MM.1S (cell line): ENCODE measurements at regions not wholly inside any gene's neighbourhood (a gene's known extent, or its start where the extent isn't known, plus 50 kb on each side); places are given as distances from the start of the nearest gene placed in this dataset.

ENCODE experiments used
- DNase-seq: peaks from one replicate; pipeline ENCODE4 v3.0.0-alpha.2; 2015
- H2AFZ ChIP-seq: fragments of 300-600 bp; sonication (generic); 2 replicates; pipeline ENCODE4 v1.6.0; 2016; ENCODE audit warnings: antibody characterized with exemption, low read length
- H3F3A ChIP-seq: fragments of 300-600 bp; sonication (generic); 2 replicates; pipeline ENCODE4 v1.6.1; 2016; ENCODE audit warnings: mild to moderate bottlenecking, antibody characterized with exemption, low read length, moderate library complexity, mixed read lengths; ENCODE audit not compliant: insufficient read depth
- H3K27ac ChIP-seq: fragments of 300-600 bp; sonication (generic); 2 replicates; pipeline ENCODE4 v1.5.1; 2016; ENCODE audit warnings: mild to moderate bottlenecking, low read length
- H3K27me3 ChIP-seq: fragments of 300-600 bp; sonication (generic); replicated peaks from 2 replicates; pipeline ENCODE4 v1.6.0; 2016; ENCODE audit warnings: low read length; ENCODE audit not compliant: insufficient read depth
- H3K36me3 ChIP-seq: fragments of 300-600 bp; sonication (generic); replicated peaks from 2 replicates; pipeline ENCODE4 v1.6.1; 2016; ENCODE audit warnings: mild to moderate bottlenecking, low read length, mixed read lengths; ENCODE audit not compliant: insufficient read depth
- H3K4me1 ChIP-seq: fragments of 300-600 bp; sonication (generic); 2 replicates; pipeline ENCODE4 v1.6.1; 2016; ENCODE audit warnings: low read length, mixed read lengths
- H3K4me2 ChIP-seq: fragments of 300-600 bp; sonication (generic); 2 replicates; pipeline ENCODE4 v1.6.0; 2016; ENCODE audit warnings: low read depth, low read length
- H3K4me3 ChIP-seq: fragments of 300-600 bp; sonication (generic); 2 replicates; pipeline ENCODE4 v1.5.1; 2016; ENCODE audit warnings: low read length, mixed read lengths
- H3K79me2 ChIP-seq: fragments of 300-600 bp; sonication (generic); 2 replicates; pipeline ENCODE4 v1.6.1; 2016; ENCODE audit warnings: mixed run types, low read length, mixed read lengths
- H3K9ac ChIP-seq: fragments of 300-600 bp; sonication (generic); 2 replicates; pipeline ENCODE4 v1.6.1; 2016; ENCODE audit warnings: low read length, mixed read lengths
- H3K9me2 ChIP-seq: fragments of 300-600 bp; sonication (generic); replicated peaks from 2 replicates; pipeline ENCODE4 v1.6.1; 2016; ENCODE audit warnings: mild to moderate bottlenecking, low read length, mixed read lengths; ENCODE audit not compliant: insufficient read depth
- H3K9me3 ChIP-seq: fragments of 300-600 bp; sonication (generic); replicated peaks from 2 replicates; pipeline ENCODE4 v1.6.1; 2016; ENCODE audit warnings: mild to moderate bottlenecking, low read length, mixed read lengths; ENCODE audit not compliant: insufficient read depth
- H4K20me1 ChIP-seq: fragments of 300-600 bp; sonication (generic); 2 replicates; pipeline ENCODE4 v1.6.1; 2016; ENCODE audit warnings: mild to moderate bottlenecking, low read length, moderate library complexity, mixed read lengths; ENCODE audit not compliant: insufficient read depth
- CTCF ChIP-seq: fragments of 300-600 bp; sonication (generic); IDR thresholded peaks from 2 replicates; pipeline ENCODE4 v1.5.1; 2016; ENCODE audit warnings: antibody characterized with exemption, low read length, mixed read lengths
- EZH2 ChIP-seq: fragments of 300-600 bp; sonication (generic); optimal IDR thresholded peaks from 2 replicates; pipeline ENCODE3; 2017; ENCODE audit warnings: low read depth, mild to moderate bottlenecking, antibody characterized with exemption, low read length, mixed read lengths
- EZH2phosphoT487 ChIP-seq: fragments of 300-600 bp; sonication (generic); IDR thresholded peaks from 2 replicates; pipeline ENCODE4 v1.6.1; 2018; ENCODE audit warnings: antibody characterized with exemption, low read length

- Histone ChIP-seq H3K27ac (no peak overlapping the region), H3K4me2 (no peak overlapping the region), H4K20me1 (no peaks in the 10 kb centered on the region), H3K9me3 (no peaks in the 10 kb centered on the region), H3K4me3 (no peak overlapping the region), H3F3A (no peaks in the 10 kb centered on the region), H3K27me3 (no peaks in the 10 kb centered on the region), H3K9ac (no peak overlapping the region), H3K9me2 (no peaks in the 10 kb centered on the region), H2AFZ (no peak overlapping the region), H3K36me3 (no peaks in the 10 kb centered on the region), H3K79me2 (no peaks in the 10 kb centered on the region), H3K4me1 (no peaks in the 10 kb centered on the region)
- DNase-seq = no peak
- TF ChIP-seq CTCF = no peak
- TF ChIP-seq EZH2phosphoT487 = no peak
- TF ChIP-seq EZH2 = no peak
Measured at GRCh38 chr5:85132269-85132668, 747.6 kb upstream of the EDIL3 start.

GRCh38 chr5:85140471-85140870, 755.8 kb upstream of the EDIL3 start:
- TF ChIP-seq EZH2 (no peak), EZH2phosphoT487 (no peak), CTCF (no peak)
- Histone ChIP-seq H3K9ac (no peak overlapping the region), H3K9me3 (no peaks in the 10 kb centered on the region), H3K4me2 (no peak overlapping the region), H3K27ac (no peak overlapping the region), H3K4me3 (no peak overlapping the region), H3K9me2 (no peaks in the 10 kb centered on the region), H4K20me1 (no peaks in the 10 kb centered on the region), H2AFZ (no peak overlapping the region), H3F3A (no peaks in the 10 kb centered on the region), H3K4me1 (no peaks in the 10 kb centered on the region), H3K27me3 (no peaks in the 10 kb centered on the region), H3K79me2 (no peaks in the 10 kb centered on the region), H3K36me3 (no peaks in the 10 kb centered on the region)
- no peak for DNase-seq

GRCh38 chr5:85143138-85143537, 758.5 kb upstream of the EDIL3 start:
- Histone ChIP-seq H3K27me3 (no peaks in the 10 kb centered on the region), H3K9ac (no peak overlapping the region), H4K20me1 (no peaks in the 10 kb centered on the region), H3K9me2 (no peaks in the 10 kb centered on the region), H2AFZ (no peak overlapping the region), H3K27ac (no peak overlapping the region), H3K4me1 (no peaks in the 10 kb centered on the region), H3K4me2 (no peak overlapping the region), H3K4me3 (no peak overlapping the region), H3K79me2 (no peaks in the 10 kb centered on the region), H3K9me3 (no peaks in the 10 kb centered on the region), H3F3A (no peaks in the 10 kb centered on the region), H3K36me3 (no peaks in the 10 kb centered on the region)
- TF ChIP-seq CTCF (no peak), EZH2 (no peak), EZH2phosphoT487 (no peak)
- peak; percentile 47 for DNase-seq
